ENCODE measurements at regions not wholly inside any gene's neighbourhood (a gene's known extent, or its start where the extent isn't known, plus 50 kb on each side); places are given as distances from the start of the nearest gene placed in this dataset.

- no peak overlapping the region for H3K4me3 ChIP-seq (ENCODE audit: low read depth, low read length)
- H3K4me1 ChIP-seq (ENCODE audit: control insufficient read depth, insufficient read depth, low read length, unreplicated experiment), result peaks cover under 1% of the 10 kb centered on the region
- H3K27me3 ChIP-seq (ENCODE audit: insufficient read depth, low read length), result no peaks in the 10 kb centered on the region
- no peaks in the 10 kb centered on the region for H3K36me3 ChIP-seq (ENCODE audit: insufficient read depth, low read length)
- H3K27ac ChIP-seq (ENCODE audit: low read depth, low read length), result no peak overlapping the region
- H3K79me2 ChIP-seq (ENCODE audit: control insufficient read depth, insufficient read depth, low read length, unreplicated experiment), result no peaks in the 10 kb centered on the region
- H2AFZ ChIP-seq (ENCODE audit: low read length, unreplicated experiment), result no peak overlapping the region
Observed at GRCh38 chr10:62464308-62464707, 90.1 kb downstream of the ZNF365 start.

GRCh38 chr10:62466590-62466989 is 92.4 kb downstream of the ZNF365 start:
- no peaks in the 10 kb centered on the region for H3K36me3 ChIP-seq (ENCODE audit: insufficient read depth, low read length)
- H2AFZ ChIP-seq (ENCODE audit: low read length, unreplicated experiment), result no peak overlapping the region
- no peak overlapping the region for H3K27ac ChIP-seq (ENCODE audit: low read depth, low read length)
- no peaks in the 10 kb centered on the region for H3K4me1 ChIP-seq (ENCODE audit: control insufficient read depth, insufficient read depth, low read length, unreplicated experiment)
- H3K27me3 ChIP-seq (ENCODE audit: insufficient read depth, low read length), result no peaks in the 10 kb centered on the region
- no peak overlapping the region for H3K4me3 ChIP-seq (ENCODE audit: low read depth, low read length)
- H3K79me2 ChIP-seq (ENCODE audit: control insufficient read depth, insufficient read depth, low read length, unreplicated experiment), result no peaks in the 10 kb centered on the region

GRCh38 chr10:62467527-62467926 is 93.4 kb downstream of the ZNF365 start:
- H3K79me2 ChIP-seq (ENCODE audit: control insufficient read depth, insufficient read depth, low read length, unreplicated experiment), result no peaks in the 10 kb centered on the region
- no peak overlapping the region for H2AFZ ChIP-seq (ENCODE audit: low read length, unreplicated experiment)
- H3K4me3 ChIP-seq (ENCODE audit: low read depth, low read length), result no peak overlapping the region
- H3K36me3 ChIP-seq (ENCODE audit: insufficient read depth, low read length), result no peaks in the 10 kb centered on the region
- H3K27ac ChIP-seq (ENCODE audit: low read depth, low read length), result no peak overlapping the region
- no peaks in the 10 kb centered on the region for H3K4me1 ChIP-seq (ENCODE audit: control insufficient read depth, insufficient read depth, low read length, unreplicated experiment)
- peaks cover 5% of the 10 kb centered on the region; the same call in 1 of the 2 replicates for H3K27me3 ChIP-seq (ENCODE audit: insufficient read depth, low read length)

- Histone ChIP-seq H3K4me3 (ENCODE audit: low read depth, low read length) (no peak overlapping the region), H3K27ac (ENCODE audit: low read depth, low read length) (no peak overlapping the region), H3K4me1 (ENCODE audit: control insufficient read depth, insufficient read depth, low read length, unreplicated experiment) (no peaks in the 10 kb centered on the region), H2AFZ (ENCODE audit: low read length, unreplicated experiment) (no peak overlapping the region), H3K36me3 (ENCODE audit: insufficient read depth, low read length) (no peaks in the 10 kb centered on the region), H3K27me3 (ENCODE audit: insufficient read depth, low read length) (peaks cover 20% of the 10 kb centered on the region), H3K79me2 (ENCODE audit: control insufficient read depth, insufficient read depth, low read length, unreplicated experiment) (no peaks in the 10 kb centered on the region)
Observed at GRCh38 chr10:62471711-62472110, 97.5 kb downstream of the ZNF365 start.

- Histone ChIP-seq H3K27me3 (ENCODE audit: insufficient read depth, low read length) (peaks cover 31% of the 10 kb centered on the region), H3K79me2 (ENCODE audit: control insufficient read depth, insufficient read depth, low read length, unreplicated experiment) (no peaks in the 10 kb centered on the region), H2AFZ (ENCODE audit: low read length, unreplicated experiment) (no peak overlapping the region), H3K4me3 (ENCODE audit: low read depth, low read length) (no peak overlapping the region), H3K27ac (ENCODE audit: low read depth, low read length) (no peak overlapping the region), H3K4me1 (ENCODE audit: control insufficient read depth, insufficient read depth, low read length, unreplicated experiment) (no peaks in the 10 kb centered on the region), H3K36me3 (ENCODE audit: insufficient read depth, low read length) (no peaks in the 10 kb centered on the region)
Observed at GRCh38 chr10:62473241-62473640, 99.1 kb downstream of the ZNF365 start.

GRCh38 chr10:62475551-62475950 is 101.4 kb downstream of the ZNF365 start:
- Histone ChIP-seq H3K27me3 (ENCODE audit: insufficient read depth, low read length) (peaks cover 38% of the 10 kb centered on the region), H3K27ac (ENCODE audit: low read depth, low read length) (no peak overlapping the region), H2AFZ (ENCODE audit: low read length, unreplicated experiment) (no peak overlapping the region), H3K79me2 (ENCODE audit: control insufficient read depth, insufficient read depth, low read length, unreplicated experiment) (no peaks in the 10 kb centered on the region), H3K4me3 (ENCODE audit: low read depth, low read length) (no peak overlapping the region), H3K4me1 (ENCODE audit: control insufficient read depth, insufficient read depth, low read length, unreplicated experiment) (no peaks in the 10 kb centered on the region), H3K36me3 (ENCODE audit: insufficient read depth, low read length) (no peaks in the 10 kb centered on the region)

GRCh38 chr10:62479523-62479922 is 105.4 kb downstream of the ZNF365 start:
- Histone ChIP-seq H3K36me3 (ENCODE audit: insufficient read depth, low read length) (no peaks in the 10 kb centered on the region), H3K27me3 (ENCODE audit: insufficient read depth, low read length) (peaks cover 24% of the 10 kb centered on the region), H3K79me2 (ENCODE audit: control insufficient read depth, insufficient read depth, low read length, unreplicated experiment) (no peaks in the 10 kb centered on the region), H3K4me3 (ENCODE audit: low read depth, low read length) (no peak overlapping the region), H3K4me1 (ENCODE audit: control insufficient read depth, insufficient read depth, low read length, unreplicated experiment) (no peaks in the 10 kb centered on the region), H3K27ac (ENCODE audit: low read depth, low read length) (no peak overlapping the region), H2AFZ (ENCODE audit: low read length, unreplicated experiment) (no peak overlapping the region)

- H3K4me1 ChIP-seq (ENCODE audit: control insufficient read depth, insufficient read depth, low read length, unreplicated experiment), result no peaks in the 10 kb centered on the region
- no peaks in the 10 kb centered on the region for H3K79me2 ChIP-seq (ENCODE audit: control insufficient read depth, insufficient read depth, low read length, unreplicated experiment)
- no peak overlapping the region for H3K4me3 ChIP-seq (ENCODE audit: low read depth, low read length)
- peaks cover 24% of the 10 kb centered on the region for H3K27me3 ChIP-seq (ENCODE audit: insufficient read depth, low read length)
- no peaks in the 10 kb centered on the region for H3K36me3 ChIP-seq (ENCODE audit: insufficient read depth, low read length)
- H3K27ac ChIP-seq (ENCODE audit: low read depth, low read length), result no peak overlapping the region
- H2AFZ ChIP-seq (ENCODE audit: low read length, unreplicated experiment), result no peak overlapping the region
Observed at GRCh38 chr10:62480196-62480595, 106.0 kb downstream of the ZNF365 start.

- Histone ChIP-seq H3K27ac (ENCODE audit: low read depth, low read length) (no peak overlapping the region), H3K79me2 (ENCODE audit: control insufficient read depth, insufficient read depth, low read length, unreplicated experiment) (no peaks in the 10 kb centered on the region), H3K36me3 (ENCODE audit: insufficient read depth, low read length) (no peaks in the 10 kb centered on the region), H2AFZ (ENCODE audit: low read length, unreplicated experiment) (no peak overlapping the region), H3K27me3 (ENCODE audit: insufficient read depth, low read length) (peaks cover 11% of the 10 kb centered on the region; the same call in 1 of the 2 replicates), H3K4me3 (ENCODE audit: low read depth, low read length) (no peak overlapping the region), H3K4me1 (ENCODE audit: control insufficient read depth, insufficient read depth, low read length, unreplicated experiment) (no peaks in the 10 kb centered on the region)
Observed at GRCh38 chr10:62482581-62482980, 108.4 kb downstream of the ZNF365 start.

- Histone ChIP-seq H3K27me3 (ENCODE audit: insufficient read depth, low read length) (no peaks in the 10 kb centered on the region), H3K4me1 (ENCODE audit: control insufficient read depth, insufficient read depth, low read length, unreplicated experiment) (peaks cover 7% of the 10 kb centered on the region), H3K36me3 (ENCODE audit: insufficient read depth, low read length) (no peaks in the 10 kb centered on the region), H3K27ac (ENCODE audit: low read depth, low read length) (no peak overlapping the region), H2AFZ (ENCODE audit: low read length, unreplicated experiment) (no peak overlapping the region), H3K4me3 (ENCODE audit: low read depth, low read length) (no peak overlapping the region), H3K79me2 (ENCODE audit: control insufficient read depth, insufficient read depth, low read length, unreplicated experiment) (no peaks in the 10 kb centered on the region)
Observed at GRCh38 chr10:62491597-62491996, 117.4 kb downstream of the ZNF365 start.

- Histone ChIP-seq H3K4me3 (ENCODE audit: low read depth, low read length) (no peak overlapping the region), H2AFZ (ENCODE audit: low read length, unreplicated experiment) (no peak overlapping the region), H3K4me1 (ENCODE audit: control insufficient read depth, insufficient read depth, low read length, unreplicated experiment) (peaks cover 7% of the 10 kb centered on the region), H3K27ac (ENCODE audit: low read depth, low read length) (no peak overlapping the region), H3K79me2 (ENCODE audit: control insufficient read depth, insufficient read depth, low read length, unreplicated experiment) (no peaks in the 10 kb centered on the region), H3K27me3 (ENCODE audit: insufficient read depth, low read length) (peaks cover 6% of the 10 kb centered on the region), H3K36me3 (ENCODE audit: insufficient read depth, low read length) (no peaks in the 10 kb centered on the region)
Observed at GRCh38 chr10:62492012-62492869, 118.1 kb downstream of the ZNF365 start.

Measured in ACC112 (cell line).